ENCODE measurements at regions not wholly inside any gene's neighbourhood (a gene's known extent, or its start where the extent isn't known, plus 50 kb on each side); places are given as distances from the start of the nearest gene placed in this dataset.

DNA sequence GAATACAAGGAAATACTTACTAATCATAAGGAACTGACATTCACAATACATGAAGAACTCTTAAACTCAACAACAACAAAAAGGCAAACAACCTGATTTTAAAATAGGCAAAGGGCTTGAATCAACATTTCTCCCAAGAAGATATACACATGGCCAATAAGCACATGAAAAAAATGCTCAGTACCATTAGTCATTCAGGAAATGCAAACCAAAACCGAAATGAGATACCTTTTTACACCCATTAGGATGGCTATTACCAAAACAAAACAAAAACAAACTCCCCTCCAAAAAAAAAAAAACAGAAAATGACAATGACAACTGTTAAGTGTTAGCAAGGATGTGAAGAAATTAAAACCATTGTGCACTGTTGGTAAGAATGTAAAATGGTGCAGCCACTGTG is 104.1 kb upstream of the ZNF462 start:
- H3K4me2 ChIP-seq: no peak overlapping the region
- H4K20me1 ChIP-seq (ENCODE audit: insufficient read depth): no peaks in the 10 kb centered on the region
- no peak overlapping the region for H2AFZ ChIP-seq (ENCODE audit: low read depth)
- H3K27ac ChIP-seq: no peak overlapping the region
- no peak overlapping the region for H3K9ac ChIP-seq
- H3K79me2 ChIP-seq (ENCODE audit: insufficient read depth, low read depth): no peaks in the 10 kb centered on the region
- H3K27me3 ChIP-seq (ENCODE audit: insufficient read depth, low read depth): no peaks in the 10 kb centered on the region
- no peaks in the 10 kb centered on the region for H3K36me3 ChIP-seq (ENCODE audit: insufficient read depth)
- H3K4me1 ChIP-seq (ENCODE audit: low read depth, poor library complexity, severe bottlenecking): peaks cover 9% of the 10 kb centered on the region
- no peak overlapping the region for H3K4me3 ChIP-seq (IDR thresholded peaks at IDR 0.05; ENCODE audit: insufficient read depth, low read depth, low read length)
- TF ChIP-seq, protein P1, sequence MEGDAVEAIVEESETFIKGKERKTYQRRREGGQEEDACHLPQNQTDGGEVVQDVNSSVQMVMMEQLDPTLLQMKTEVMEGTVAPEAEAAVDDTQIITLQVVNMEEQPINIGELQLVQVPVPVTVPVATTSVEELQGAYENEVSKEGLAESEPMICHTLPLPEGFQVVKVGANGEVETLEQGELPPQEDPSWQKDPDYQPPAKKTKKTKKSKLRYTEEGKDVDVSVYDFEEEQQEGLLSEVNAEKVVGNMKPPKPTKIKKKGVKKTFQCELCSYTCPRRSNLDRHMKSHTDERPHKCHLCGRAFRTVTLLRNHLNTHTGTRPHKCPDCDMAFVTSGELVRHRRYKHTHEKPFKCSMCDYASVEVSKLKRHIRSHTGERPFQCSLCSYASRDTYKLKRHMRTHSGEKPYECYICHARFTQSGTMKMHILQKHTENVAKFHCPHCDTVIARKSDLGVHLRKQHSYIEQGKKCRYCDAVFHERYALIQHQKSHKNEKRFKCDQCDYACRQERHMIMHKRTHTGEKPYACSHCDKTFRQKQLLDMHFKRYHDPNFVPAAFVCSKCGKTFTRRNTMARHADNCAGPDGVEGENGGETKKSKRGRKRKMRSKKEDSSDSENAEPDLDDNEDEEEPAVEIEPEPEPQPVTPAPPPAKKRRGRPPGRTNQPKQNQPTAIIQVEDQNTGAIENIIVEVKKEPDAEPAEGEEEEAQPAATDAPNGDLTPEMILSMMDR (conservative IDR thresholded peaks at IDR 0.05; ENCODE audit: low read depth, low read length): no peak

DNA sequence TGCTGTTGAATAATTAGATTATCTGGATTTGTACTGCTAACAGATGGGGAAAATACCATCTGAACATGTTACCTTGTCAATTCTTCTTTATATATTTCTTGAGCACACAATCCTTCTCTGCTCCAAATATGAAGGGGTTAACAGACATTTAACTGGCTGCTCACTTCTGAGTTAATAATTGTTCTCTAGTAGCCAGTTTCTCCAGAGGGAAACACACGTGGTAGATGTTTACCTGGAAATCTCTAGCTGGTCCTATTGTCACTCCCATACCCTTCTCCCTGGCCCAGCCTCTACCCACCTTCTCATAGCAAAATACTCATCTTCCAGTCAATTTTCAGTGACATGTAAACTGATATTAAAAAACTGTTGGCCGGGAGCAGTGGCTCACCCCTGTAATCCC is 101.5 kb upstream of the ZNF462 start:
- H3K27me3 ChIP-seq (ENCODE audit: insufficient read depth, low read depth): no peaks in the 10 kb centered on the region
- H3K27ac ChIP-seq: no peak overlapping the region
- no peaks in the 10 kb centered on the region for H4K20me1 ChIP-seq (ENCODE audit: insufficient read depth)
- H3K4me3 ChIP-seq (IDR thresholded peaks at IDR 0.05; ENCODE audit: insufficient read depth, low read depth, low read length): no peak overlapping the region
- H2AFZ ChIP-seq (ENCODE audit: low read depth): no peak overlapping the region
- TF ChIP-seq, protein P1 (conservative IDR thresholded peaks at IDR 0.05; ENCODE audit: low read depth, low read length): no peak
- H3K4me1 ChIP-seq (ENCODE audit: low read depth, poor library complexity, severe bottlenecking): peaks cover 5% of the 10 kb centered on the region
- H3K79me2 ChIP-seq (ENCODE audit: insufficient read depth, low read depth): no peaks in the 10 kb centered on the region
- H3K9ac ChIP-seq: no peak overlapping the region
- no peak overlapping the region for H3K4me2 ChIP-seq
- no peaks in the 10 kb centered on the region for H3K36me3 ChIP-seq (ENCODE audit: insufficient read depth)

DNA sequence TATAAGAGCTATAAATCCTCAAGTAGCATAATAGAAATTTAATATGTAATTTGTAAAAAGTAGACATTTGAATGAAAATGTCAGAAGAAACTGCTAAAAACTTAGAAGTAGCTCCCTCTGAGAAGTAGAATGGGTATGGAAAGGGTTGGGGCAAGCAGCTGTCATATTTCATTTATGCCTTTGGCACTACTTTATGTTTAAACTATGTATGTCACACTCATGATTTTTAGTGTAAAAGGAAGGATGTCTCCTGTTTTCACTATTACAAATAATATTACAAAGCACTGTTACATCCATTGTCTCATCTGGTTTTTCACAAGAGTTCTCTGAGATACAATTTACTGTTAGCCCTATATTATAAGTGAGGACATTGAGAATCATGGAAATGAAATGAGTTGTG is 96.3 kb upstream of the ZNF462 start:
- Histone ChIP-seq H3K27me3 (ENCODE audit: insufficient read depth, low read depth) (no peaks in the 10 kb centered on the region), H3K9ac (no peak overlapping the region), H3K4me2 (no peak overlapping the region), H3K36me3 (ENCODE audit: insufficient read depth) (no peaks in the 10 kb centered on the region), H3K27ac (no peak overlapping the region), H3K79me2 (ENCODE audit: insufficient read depth, low read depth) (no peaks in the 10 kb centered on the region), H4K20me1 (ENCODE audit: insufficient read depth) (no peaks in the 10 kb centered on the region), H3K4me1 (ENCODE audit: low read depth, poor library complexity, severe bottlenecking) (no peaks in the 10 kb centered on the region), H2AFZ (ENCODE audit: low read depth) (no peak overlapping the region), H3K4me3 (IDR thresholded peaks at IDR 0.05; ENCODE audit: insufficient read depth, low read depth, low read length) (no peak overlapping the region)
- TF ChIP-seq, protein P1 (conservative IDR thresholded peaks at IDR 0.05; ENCODE audit: low read depth, low read length): no peak

GRCh38 chr9:106769331-106769730 is 93.6 kb upstream of the ZNF462 start:
- Histone ChIP-seq H3K4me2 (no peak overlapping the region), H3K27me3 (ENCODE audit: insufficient read depth, low read depth) (no peaks in the 10 kb centered on the region), H3K4me1 (ENCODE audit: low read depth, poor library complexity, severe bottlenecking) (no peaks in the 10 kb centered on the region), H3K9ac (no peak overlapping the region), H2AFZ (ENCODE audit: low read depth) (no peak overlapping the region), H3K36me3 (ENCODE audit: insufficient read depth) (no peaks in the 10 kb centered on the region), H3K27ac (no peak overlapping the region), H3K4me3 (IDR thresholded peaks at IDR 0.05; ENCODE audit: insufficient read depth, low read depth, low read length) (no peak overlapping the region), H4K20me1 (ENCODE audit: insufficient read depth) (no peaks in the 10 kb centered on the region), H3K79me2 (ENCODE audit: insufficient read depth, low read depth) (no peaks in the 10 kb centered on the region)
- TF ChIP-seq, protein P1 (conservative IDR thresholded peaks at IDR 0.05; ENCODE audit: low read depth, low read length): no peak

Data from KMS-11 (cell line).